HCT116 (cell line): ENCODE measurements at regions not wholly inside any gene's neighbourhood (a gene's known extent, or its start where the extent isn't known, plus 50 kb on each side); places are given as distances from the start of the nearest gene placed in this dataset.

Source experiments
- CEBPB ChIP-seq: IDR thresholded peaks from 2 replicates; pipeline ENCODE4 v1.6.1; 2012; ENCODE audit warnings: low read depth
- CTCF ChIP-seq, 3 experiments: fragments of 200-600 bp in 1 of 3; sonication (generic) in 1 of 3; IDR thresholded peaks in 2 of 3; conservative IDR thresholded peaks in 1 of 3; 2 replicates each; pipeline ENCODE4 v1.5.1; 2012 to 2017; ENCODE audit warnings: low read depth in 2 of 3, low read length in 2 of 3, antibody characterized with exemption in 1 of 3, borderline replicate concordance in 1 of 3, control low read depth in 1 of 3, mild to moderate bottlenecking in 1 of 3, mixed read lengths in 1 of 3, mixed run types in 1 of 3, moderate library complexity in 1 of 3; ENCODE audit not compliant: insufficient read depth in 1 of 3
- ELF1 ChIP-seq: IDR thresholded peaks from 2 replicates; pipeline ENCODE4 v1.6.1; 2012; ENCODE audit warnings: low read depth, borderline replicate concordance
- EZH2 ChIP-seq: fragments of 200-600 bp; sonication (generic); IDR thresholded peaks from 2 replicates; pipeline ENCODE4 v1.6.1; 2017; ENCODE audit warnings: antibody characterized with exemption, mixed run types
- EZH2phosphoT487 ChIP-seq: fragments of 200-600 bp; IDR thresholded peaks from 2 replicates; pipeline ENCODE4 v1.6.1; 2018; ENCODE audit warnings: antibody characterized with exemption, borderline replicate concordance
- POLR2A ChIP-seq: IDR thresholded peaks from 2 replicates; pipeline ENCODE4 v1.7.0; 2011; ENCODE audit warnings: borderline replicate concordance; ENCODE audit not compliant: insufficient read depth, insufficient read length; ENCODE audit errors: extremely low read depth
- POLR2AphosphoS5 ChIP-seq: IDR thresholded peaks from 2 replicates; pipeline ENCODE4 v1.6.1; 2011; ENCODE audit warnings: mild to moderate bottlenecking, low read depth, low read length, moderate library complexity
- REST ChIP-seq: IDR thresholded peaks from 2 replicates; pipeline ENCODE4 v1.6.1; 2012; ENCODE audit warnings: low read depth
- SRF ChIP-seq: IDR thresholded peaks from 2 replicates; pipeline ENCODE4 v1.6.1; 2012; ENCODE audit warnings: low read depth
- YY1 ChIP-seq: IDR thresholded peaks from 2 replicates; pipeline ENCODE4 v1.6.1; 2011; ENCODE audit warnings: low read length, low read depth, moderate library complexity, mild to moderate bottlenecking; ENCODE audit not compliant: insufficient replicate concordance; ENCODE audit errors: extremely low read depth

- TF ChIP-seq SRF = no peak
- no peak for TF ChIP-seq REST
- no peak for TF ChIP-seq EZH2phosphoT487
- no peak for TF ChIP-seq CTCF (IDR thresholded peaks at IDR 0.05 in 2 of 3, conservative IDR thresholded peaks at IDR 0.05 in 1 of 3; ENCODE audit: borderline replicate concordance in 1 of 3, insufficient read depth in 1 of 3, low read depth in 2 of 3, low read length in 2 of 3)
- TF ChIP-seq POLR2A = no peak
- no peak for TF ChIP-seq POLR2AphosphoS5
- no peak for TF ChIP-seq EZH2
- no peak for TF ChIP-seq YY1
- no peak for TF ChIP-seq CEBPB
- no peak for TF ChIP-seq ELF1
These were observed 69.8 kb upstream of the SLC35F1 start for GRCh38 chr6:117837261-117837660.
